WI38 (cell line): ENCODE measurements at regions not wholly inside any gene's neighbourhood (a gene's known extent, or its start where the extent isn't known, plus 50 kb on each side); places are given as distances from the start of the nearest gene placed in this dataset.

ENCODE experiments used
- H3K4me3 ChIP-seq: 2 replicates; pipeline ENCODE4 v1.5.1; 2011; ENCODE audit warnings: low read depth, mild to moderate bottlenecking, control low read depth, low read length
- TF ChIP-seq, protein P1 (sequence below): IDR thresholded peaks from 2 replicates; pipeline ENCODE4 v1.5.1; 2012; ENCODE audit warnings: low read depth, mild to moderate bottlenecking, control low read depth, low read length

DNA sequence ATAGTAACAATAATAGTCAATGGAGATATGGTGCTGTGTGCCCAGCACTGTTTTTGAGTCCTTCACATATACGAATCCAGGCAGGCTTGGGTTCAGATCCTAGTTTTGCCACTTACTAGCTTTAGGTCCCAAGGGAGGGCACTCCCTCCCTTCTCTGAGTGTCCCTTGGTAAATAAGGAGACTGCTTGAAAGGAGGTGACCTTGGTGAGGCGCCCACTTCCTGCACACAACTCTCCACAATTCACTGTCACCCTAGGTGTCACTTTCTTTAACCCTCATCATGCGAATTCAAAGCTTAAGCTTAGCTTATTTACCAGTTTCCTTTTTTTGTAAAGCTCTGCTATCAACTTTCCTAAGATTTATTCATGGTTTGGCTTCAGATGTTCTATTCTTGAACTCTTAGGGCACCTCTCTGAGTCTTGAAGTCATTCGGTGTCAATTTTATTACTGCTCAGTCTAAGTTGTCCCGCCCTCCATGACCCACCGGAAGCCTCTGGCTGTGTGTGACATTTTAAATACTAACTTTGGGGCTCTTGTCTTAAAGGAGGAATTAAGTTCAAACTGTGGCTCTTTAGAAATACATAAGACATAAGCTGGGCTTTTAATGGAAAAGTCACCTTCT is 170.7 kb upstream of the ZNF618 start:
- TF ChIP-seq, protein P1, sequence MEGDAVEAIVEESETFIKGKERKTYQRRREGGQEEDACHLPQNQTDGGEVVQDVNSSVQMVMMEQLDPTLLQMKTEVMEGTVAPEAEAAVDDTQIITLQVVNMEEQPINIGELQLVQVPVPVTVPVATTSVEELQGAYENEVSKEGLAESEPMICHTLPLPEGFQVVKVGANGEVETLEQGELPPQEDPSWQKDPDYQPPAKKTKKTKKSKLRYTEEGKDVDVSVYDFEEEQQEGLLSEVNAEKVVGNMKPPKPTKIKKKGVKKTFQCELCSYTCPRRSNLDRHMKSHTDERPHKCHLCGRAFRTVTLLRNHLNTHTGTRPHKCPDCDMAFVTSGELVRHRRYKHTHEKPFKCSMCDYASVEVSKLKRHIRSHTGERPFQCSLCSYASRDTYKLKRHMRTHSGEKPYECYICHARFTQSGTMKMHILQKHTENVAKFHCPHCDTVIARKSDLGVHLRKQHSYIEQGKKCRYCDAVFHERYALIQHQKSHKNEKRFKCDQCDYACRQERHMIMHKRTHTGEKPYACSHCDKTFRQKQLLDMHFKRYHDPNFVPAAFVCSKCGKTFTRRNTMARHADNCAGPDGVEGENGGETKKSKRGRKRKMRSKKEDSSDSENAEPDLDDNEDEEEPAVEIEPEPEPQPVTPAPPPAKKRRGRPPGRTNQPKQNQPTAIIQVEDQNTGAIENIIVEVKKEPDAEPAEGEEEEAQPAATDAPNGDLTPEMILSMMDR = no peak
- no peak overlapping the region for H3K4me3 ChIP-seq

DNA sequence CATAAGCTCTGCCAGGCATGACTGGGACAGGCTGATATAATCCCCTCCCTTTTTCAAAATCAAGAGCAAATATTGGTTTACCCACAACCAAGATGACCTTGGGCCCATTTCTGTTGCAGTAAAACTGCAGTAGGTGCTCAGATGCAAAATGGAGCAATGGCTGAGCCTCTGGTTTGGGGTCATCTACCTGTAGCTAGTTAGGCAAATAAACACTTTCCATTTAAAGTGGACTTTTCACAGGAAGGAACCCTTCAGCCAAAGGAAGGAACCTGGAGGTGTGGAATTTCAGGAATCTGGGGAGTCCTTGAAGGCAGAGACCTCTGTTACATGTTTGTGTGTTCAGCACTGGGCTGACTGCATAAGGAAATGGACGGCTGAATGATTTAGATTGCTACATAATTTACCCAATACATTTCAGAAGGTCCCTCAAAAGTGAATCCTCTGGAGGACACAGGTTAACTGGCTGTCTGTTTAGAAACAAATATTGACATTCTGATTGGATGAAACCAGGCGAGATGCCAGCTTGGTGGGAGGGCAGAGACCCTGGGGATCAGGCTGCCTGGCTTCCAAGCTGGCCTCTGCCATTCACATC is 170.1 kb upstream of the ZNF618 start:
- no peak overlapping the region for H3K4me3 ChIP-seq
- TF ChIP-seq, protein P1 = no peak

DNA sequence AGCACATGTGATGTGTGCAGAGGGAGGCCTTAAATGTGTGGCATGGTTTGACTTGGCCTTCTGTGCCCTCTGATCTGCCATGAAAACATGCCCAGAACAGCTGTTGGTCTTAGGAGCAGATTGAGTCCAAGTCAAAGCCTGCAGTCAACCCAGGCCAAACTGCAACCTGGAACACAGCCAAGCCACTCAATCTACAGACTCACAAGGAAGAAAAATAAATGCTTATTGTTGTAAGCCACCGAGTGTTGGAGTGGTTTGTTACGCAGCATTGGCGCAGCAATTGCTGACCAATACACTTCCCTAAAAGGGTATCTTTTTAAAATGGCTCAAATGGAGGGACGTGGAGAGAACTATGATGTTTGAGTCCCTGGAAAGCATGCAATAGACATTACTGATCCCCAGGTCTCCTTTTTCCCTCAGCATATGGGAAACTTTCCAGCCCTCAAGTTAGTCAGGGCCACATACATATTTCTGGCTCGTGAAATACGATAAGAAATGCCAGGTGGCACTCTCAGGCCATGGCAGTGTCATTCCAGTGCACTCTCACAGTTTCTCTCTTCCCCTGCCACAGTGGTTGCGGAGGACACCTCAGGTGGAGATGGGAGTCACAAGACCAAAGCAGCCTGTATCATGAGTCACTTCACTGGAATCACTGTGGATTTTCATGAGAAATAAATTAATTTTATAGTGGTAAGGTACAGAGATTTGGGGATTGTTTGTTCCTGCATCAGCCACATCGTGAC is 168.0 kb upstream of the ZNF618 start:
- TF ChIP-seq, protein P1 = no peak

DNA sequence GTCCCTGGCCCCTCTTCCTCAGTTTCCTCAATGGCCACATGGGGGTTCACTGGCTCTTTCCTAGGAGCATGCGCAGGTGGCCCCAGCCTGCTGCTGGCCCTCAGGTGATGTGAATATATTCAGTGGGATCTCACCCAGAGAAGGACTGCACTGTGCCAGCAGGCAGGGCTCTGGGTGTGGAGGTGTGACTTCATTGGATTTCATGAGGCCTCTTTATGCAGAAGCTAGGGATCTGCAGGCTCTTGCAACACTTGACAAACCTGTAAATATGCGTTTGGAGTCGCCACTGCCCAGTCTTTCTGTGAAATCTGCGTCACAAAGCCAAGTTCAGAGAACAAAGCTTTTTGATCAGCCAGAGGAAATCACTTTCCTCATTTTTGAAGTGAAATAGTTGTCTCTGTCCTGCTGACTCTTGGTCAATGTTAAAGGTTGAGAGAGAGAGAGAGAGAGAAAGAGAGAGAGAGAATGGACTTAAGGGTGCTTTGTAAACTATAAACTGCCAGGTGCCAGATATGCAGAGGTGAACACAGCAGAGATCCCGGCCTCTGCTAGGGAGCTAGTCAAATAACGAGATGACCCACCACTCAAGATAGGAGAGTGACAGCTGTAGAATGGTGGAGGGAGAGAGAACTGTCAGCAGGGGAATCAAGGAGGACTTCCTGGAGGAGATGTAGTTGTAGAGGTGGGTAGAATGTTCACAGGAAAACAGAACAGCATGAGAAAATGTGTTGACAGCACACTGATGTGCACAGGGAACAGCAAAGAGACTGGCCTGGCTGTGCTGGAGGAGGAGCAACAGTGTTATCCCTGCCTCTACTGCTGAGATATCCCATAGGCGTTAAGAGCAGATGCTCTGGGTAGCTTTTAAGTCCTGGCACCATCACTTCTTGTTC is 167.0 kb upstream of the ZNF618 start:
- TF ChIP-seq, protein P1 = no peak
- H3K4me3 ChIP-seq = no peak overlapping the region

More for the DNA sequence above, 168.0 kb upstream of the ZNF618 start:
- no peak overlapping the region for H3K4me3 ChIP-seq

DNA sequence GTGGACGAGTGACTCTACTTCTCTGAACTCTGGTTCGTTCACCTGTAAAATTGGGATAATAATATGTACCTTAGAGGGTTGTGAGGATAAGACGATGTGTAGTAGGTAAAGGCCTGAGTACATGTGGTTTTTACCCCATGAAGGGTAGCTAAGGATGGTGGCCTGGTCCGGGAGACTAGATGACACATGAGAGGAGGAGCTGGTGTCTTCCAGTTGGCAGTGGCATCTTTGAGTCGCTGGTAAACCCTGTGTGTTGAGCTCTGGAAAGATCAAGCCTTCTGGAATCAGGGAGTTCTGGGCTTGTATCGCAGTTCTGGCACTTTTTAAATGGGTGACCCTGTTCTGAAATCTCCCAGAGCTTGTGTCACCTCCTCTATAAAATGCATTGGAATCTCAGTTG is 166.4 kb upstream of the ZNF618 start:
- TF ChIP-seq, protein P1 = no peak
- H3K4me3 ChIP-seq = no peak overlapping the region

DNA sequence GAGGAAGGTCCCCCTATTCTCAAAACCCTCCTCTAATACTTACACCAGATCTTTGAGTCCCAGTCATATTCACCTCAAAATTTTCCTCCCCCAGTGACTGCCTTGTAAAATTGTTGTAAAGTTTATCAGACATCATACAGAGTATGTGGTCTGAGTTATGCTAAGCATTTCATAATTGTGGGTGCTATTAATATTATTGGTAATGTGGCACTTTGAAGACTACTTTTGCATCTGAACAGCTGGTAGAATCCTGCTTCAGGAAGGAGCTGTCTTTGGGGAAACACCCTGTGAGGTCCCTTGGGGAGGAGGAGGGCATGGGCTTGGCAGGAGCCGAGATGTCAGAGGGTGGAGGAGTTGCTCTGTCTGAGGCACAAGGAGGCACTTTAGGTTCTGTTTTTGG is 164.9 kb upstream of the ZNF618 start:
- TF ChIP-seq, protein P1 = no peak

More for the DNA sequence above, 164.9 kb upstream of the ZNF618 start:
- no peak overlapping the region for H3K4me3 ChIP-seq
